ENCODE measurements at regions not wholly inside any gene's neighbourhood (a gene's known extent, or its start where the extent isn't known, plus 50 kb on each side); places are given as distances from the start of the nearest gene placed in this dataset.

- BruUV-seq (replicated peaks), result no TSS peak
- TF ChIP-seq SIN3A (IDR thresholded peaks at IDR 0.05; ENCODE audit: low read depth) (no peak), ELF1 (IDR thresholded peaks at IDR 0.05; ENCODE audit: borderline replicate concordance, low read depth) (no peak), CEBPB (IDR thresholded peaks at IDR 0.05; ENCODE audit: low read depth) (no peak), ZNF274 (IDR thresholded peaks at IDR 0.05; ENCODE audit: low read depth, low read length) (no peak), EGR1 (IDR thresholded peaks at IDR 0.05; ENCODE audit: low read depth) (no peak), YY1 (IDR thresholded peaks at IDR 0.05; ENCODE audit: extremely low read depth, insufficient replicate concordance, low read depth, low read length) (no peak), CTCF (IDR thresholded peaks at IDR 0.05 in 2 of 3, conservative IDR thresholded peaks at IDR 0.05 in 1 of 3; ENCODE audit: borderline replicate concordance in 1 of 3, insufficient read depth in 1 of 3, low read depth in 2 of 3, low read length in 2 of 3) (no peak), FOSL1 (IDR thresholded peaks at IDR 0.05; ENCODE audit: low read depth) (no peak), SP1 (IDR thresholded peaks at IDR 0.05; ENCODE audit: low read depth) (no peak), MAX (IDR thresholded peaks at IDR 0.05) (no peak), ZFX (IDR thresholded peaks at IDR 0.05) (no peak), RAD21 (IDR thresholded peaks at IDR 0.05; ENCODE audit: low read depth) (no peak), EZH2 (IDR thresholded peaks at IDR 0.05) (no peak), POLR2A (IDR thresholded peaks at IDR 0.05; ENCODE audit: borderline replicate concordance, extremely low read depth, insufficient read depth, insufficient read length) (no peak), SRF (IDR thresholded peaks at IDR 0.05; ENCODE audit: low read depth) (no peak)
- ChIA-PET POLR2A (no interaction called here), CTCF (no interaction called here), RAD21 (ENCODE audit: low non-redundant PET in 1 of 2, low total read pairs in 2 of 2, uncharacterized antibody in 2 of 2, unreplicated experiment in 2 of 2) (no interaction called here)
- Histone ChIP-seq H3K4me3 (replicated peaks in 1 of 2; ENCODE audit: low read depth in 1 of 2, low read length in 2 of 2) (no peak overlapping the region), H3K79me2 (ENCODE audit: insufficient read depth, low read length) (no peaks in the 10 kb centered on the region), H3K9me2 (ENCODE audit: insufficient read depth) (no peaks in the 10 kb centered on the region), H2AFZ (ENCODE audit: low read depth, low read length, poor library complexity, severe bottlenecking) (no peak overlapping the region), H3K4me2 (ENCODE audit: low read length) (no peak overlapping the region), H3K9me3 (ENCODE audit: control insufficient read depth in 1 of 2, insufficient read depth in 1 of 2, low read depth in 1 of 2, low read length in 2 of 2) (no peaks in the 10 kb centered on the region), H3K4me1 (ENCODE audit: control insufficient read depth in 1 of 2, insufficient read depth in 2 of 2, low read length in 2 of 2) (peaks cover 25 to 35% of the 10 kb centered on the region in 2 experiments), H3K9ac (ENCODE audit: low read length) (no peak overlapping the region), H4K20me1 (ENCODE audit: insufficient read depth) (no peaks in the 10 kb centered on the region), H3K36me3 (ENCODE audit: control insufficient read depth in 1 of 2, insufficient read depth in 2 of 2, low read length in 2 of 2) (no peaks in the 10 kb centered on the region), H3K27me3 (ENCODE audit: insufficient read depth, low read length) (no peaks in the 10 kb centered on the region), H3K27ac (ENCODE audit: low read depth, low read length) (no peak overlapping the region)
- DNase-seq (ENCODE audit: low read depth, low spot score) (no peak), ATAC-seq (no peak)
- intact Hi-C loops (cut with micrococcal nuclease), result no loop called here
Measured at GRCh38 chr11:47915783-47916182, 64.6 kb upstream of the PTPRJ start.
